Endothelial cell of umbilical vein (primary cell): ENCODE measurements at regions not wholly inside any gene's neighbourhood (a gene's known extent, or its start where the extent isn't known, plus 50 kb on each side); places are given as distances from the start of the nearest gene placed in this dataset.

Experiments
- EZH2 ChIP-seq: IDR thresholded peaks from 2 replicates; pipeline ENCODE4 v1.6.1; 2012; ENCODE audit warnings: borderline replicate concordance, low read depth, mild to moderate bottlenecking, moderate library complexity, low read length, inconsistent platforms; ENCODE audit not compliant: severe bottlenecking
- TF ChIP-seq, protein P1 (sequence below), 2 donors: IDR thresholded peaks; 1 replicate in 1 of 2; 2 replicates in 1 of 2; pipeline ENCODE4 v1.5.1; 2011; ENCODE audit warnings: low read length in 2 of 2, mild to moderate bottlenecking in 2 of 2, moderate library complexity in 2 of 2, control low read depth in 1 of 2, inconsistent platforms in 1 of 2, low read depth in 1 of 2; ENCODE audit not compliant: insufficient read depth in 1 of 2; ENCODE audit errors: extremely low read depth in 1 of 2

- no peak for TF ChIP-seq EZH2
- TF ChIP-seq, protein P1, sequence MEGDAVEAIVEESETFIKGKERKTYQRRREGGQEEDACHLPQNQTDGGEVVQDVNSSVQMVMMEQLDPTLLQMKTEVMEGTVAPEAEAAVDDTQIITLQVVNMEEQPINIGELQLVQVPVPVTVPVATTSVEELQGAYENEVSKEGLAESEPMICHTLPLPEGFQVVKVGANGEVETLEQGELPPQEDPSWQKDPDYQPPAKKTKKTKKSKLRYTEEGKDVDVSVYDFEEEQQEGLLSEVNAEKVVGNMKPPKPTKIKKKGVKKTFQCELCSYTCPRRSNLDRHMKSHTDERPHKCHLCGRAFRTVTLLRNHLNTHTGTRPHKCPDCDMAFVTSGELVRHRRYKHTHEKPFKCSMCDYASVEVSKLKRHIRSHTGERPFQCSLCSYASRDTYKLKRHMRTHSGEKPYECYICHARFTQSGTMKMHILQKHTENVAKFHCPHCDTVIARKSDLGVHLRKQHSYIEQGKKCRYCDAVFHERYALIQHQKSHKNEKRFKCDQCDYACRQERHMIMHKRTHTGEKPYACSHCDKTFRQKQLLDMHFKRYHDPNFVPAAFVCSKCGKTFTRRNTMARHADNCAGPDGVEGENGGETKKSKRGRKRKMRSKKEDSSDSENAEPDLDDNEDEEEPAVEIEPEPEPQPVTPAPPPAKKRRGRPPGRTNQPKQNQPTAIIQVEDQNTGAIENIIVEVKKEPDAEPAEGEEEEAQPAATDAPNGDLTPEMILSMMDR (IDR thresholded peaks at IDR 0.05; ENCODE audit: extremely low read depth in 1 of 2, insufficient read depth in 1 of 2, low read depth in 1 of 2, low read length in 2 of 2): no peak
These were observed 355.1 kb upstream of the MON1B start for GRCh38 chr16:76835779-76836300.
